Activated CD8-positive, alpha-beta T cell treated with anti-CD3 and anti-CD28 coated beads, Interleukin-2, amount 10 ng/mL, durations not matched to agents 7 days and 5 days (primary cell): ENCODE measurements at regions not wholly inside any gene's neighbourhood (a gene's known extent, or its start where the extent isn't known, plus 50 kb on each side); places are given as distances from the start of the nearest gene placed in this dataset.

Experiments used
- ATAC-seq: fragments of 150-1000 bp; cut with Tn5 transposase; one replicate; pipeline ENCODE4 v1.10.0; 2021; ENCODE audit warnings: moderate library complexity
- CTCF ChIA-PET: fragments of 350-600 bp; sonication (Branson Sonifier 250); formaldehyde crosslinking; loops from one replicate; lab custom pipeline; 2021; ENCODE audit warnings: antibody characterized with exemption; lab: Charles Lee
- POLR2A ChIA-PET: fragments of 350-600 bp; sonication (Branson Sonifier 250); formaldehyde crosslinking; loops from one replicate; lab custom pipeline; 2021; ENCODE audit warnings: antibody characterized with exemption; lab: Charles Lee
- DNase-seq: peaks from one replicate; pipeline ENCODE4 v3.0.0-alpha.2; 2020
- H3K27ac Mint-ChIP-seq: one replicate; pipeline ENCODE4 v1.8.0; 2021; ENCODE audit warnings: mild to moderate bottlenecking, mixed read lengths
- H3K27me3 Mint-ChIP-seq: one replicate; pipeline ENCODE4 v1.8.0; 2021; ENCODE audit warnings: low read depth, mixed read lengths
- H3K36me3 Mint-ChIP-seq: one replicate; pipeline ENCODE4 v1.8.0; 2021; ENCODE audit warnings: low read depth, mixed read lengths
- H3K4me1 Mint-ChIP-seq: one replicate; pipeline ENCODE4 v1.8.0; 2021; ENCODE audit warnings: low read depth, mixed read lengths
- H3K4me3 Mint-ChIP-seq: one replicate; pipeline ENCODE4 v1.8.0; 2021; ENCODE audit warnings: mild to moderate bottlenecking, mixed read lengths
- H3K9me3 Mint-ChIP-seq: one replicate; pipeline ENCODE4 v1.8.0; 2022; ENCODE audit warnings: mixed read lengths; ENCODE audit not compliant: insufficient read depth

GRCh38 chr2:176514276-176514675, 245.0 kb downstream of the MTX2 start:
- no peak for ATAC-seq
- POLR2A ChIA-PET = no interaction called here
- H3K4me1 Mint-ChIP-seq = peaks cover 16% of the 10 kb centered on the region

GRCh38 chr2:176514805-176515500, 245.7 kb downstream of the MTX2 start:
- ChIA-PET POLR2A (no interaction called here), CTCF (interaction anchor here (0.6 kb wide), 1 partner anchor 669 kb away, joined by 3 read pairs; no protein-coding TSS in a partner anchor)
- no peak for DNase-seq
- H3K27me3 Mint-ChIP-seq = peaks cover 2% of the 10 kb centered on the region
- no peaks in the 10 kb centered on the region for H3K9me3 Mint-ChIP-seq
- H3K4me1 Mint-ChIP-seq = peaks cover 16% of the 10 kb centered on the region
- no peak overlapping the region for H3K27ac Mint-ChIP-seq
- H3K36me3 Mint-ChIP-seq = no peaks in the 10 kb centered on the region
- no peak overlapping the region for H3K4me3 Mint-ChIP-seq
- ATAC-seq = no peak

More at GRCh38 chr2:176514276-176514675, 245.0 kb downstream of the MTX2 start:
- H3K9me3 Mint-ChIP-seq = no peaks in the 10 kb centered on the region
- H3K27ac Mint-ChIP-seq = no peak overlapping the region
- CTCF ChIA-PET = no interaction called here
- peaks cover 2% of the 10 kb centered on the region for H3K27me3 Mint-ChIP-seq
- H3K36me3 Mint-ChIP-seq = no peaks in the 10 kb centered on the region
- DNase-seq = no peak
- H3K4me3 Mint-ChIP-seq = no peak overlapping the region

DNA sequence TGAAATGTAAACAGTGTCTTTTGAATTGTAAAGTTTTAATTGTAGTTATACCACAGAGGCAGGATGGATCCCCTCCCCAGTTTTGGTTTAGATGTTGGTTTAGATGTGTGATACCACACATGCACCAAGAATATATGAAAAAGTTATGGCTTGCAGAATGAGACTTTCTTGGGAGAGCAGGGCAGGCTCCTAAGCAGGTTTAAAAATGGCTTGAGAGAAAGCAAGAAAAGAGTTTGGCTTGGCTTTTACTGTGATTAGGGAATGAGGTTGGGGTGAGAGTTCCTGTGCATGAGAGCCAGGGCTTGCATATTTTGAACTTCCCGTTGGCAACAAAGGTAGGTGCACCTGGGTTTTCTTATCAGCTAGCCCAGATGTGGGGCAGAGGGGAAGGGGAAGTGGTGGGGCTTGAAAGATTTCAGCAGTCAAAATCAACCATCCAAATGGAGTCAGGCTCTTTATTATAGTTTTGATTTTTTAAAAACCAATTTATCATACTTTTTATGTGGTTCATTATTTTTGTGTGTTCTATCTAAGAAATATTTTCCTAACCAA, 246.9 kb downstream of the MTX2 start:
- Mint-ChIP-seq H3K9me3 (no peaks in the 10 kb centered on the region), H3K36me3 (no peaks in the 10 kb centered on the region), H3K27ac (no peak overlapping the region), H3K4me3 (no peak overlapping the region), H3K4me1 (peaks cover 16% of the 10 kb centered on the region), H3K27me3 (peaks cover 3% of the 10 kb centered on the region)
- POLR2A ChIA-PET = no interaction called here
- DNase-seq (no peak), ATAC-seq (no peak)
- CTCF ChIA-PET = no interaction called here

DNA sequence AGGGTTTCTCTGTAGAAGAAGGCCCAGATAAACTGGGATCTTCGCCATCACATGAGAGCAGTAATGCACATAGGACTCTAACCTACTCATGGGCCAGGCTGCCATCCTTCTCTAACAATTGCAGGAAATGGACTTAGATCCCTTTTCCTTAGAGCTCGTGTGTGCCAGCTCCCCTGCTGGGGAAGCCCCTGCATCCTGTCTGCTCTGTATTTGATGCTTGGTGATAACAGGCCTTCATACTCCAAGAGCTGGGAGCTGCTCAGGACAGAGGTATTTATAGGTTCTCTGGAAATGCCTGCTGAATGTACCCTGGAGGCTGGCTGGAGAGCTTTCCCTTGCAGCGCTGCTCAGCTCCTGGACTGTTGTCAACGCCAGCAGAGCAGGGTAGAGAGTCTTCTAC, 249.6 kb downstream of the MTX2 start:
- POLR2A ChIA-PET = no interaction called here
- Mint-ChIP-seq H3K4me1 (peaks cover 16% of the 10 kb centered on the region), H3K36me3 (no peaks in the 10 kb centered on the region), H3K27me3 (peaks cover 7% of the 10 kb centered on the region), H3K27ac (no peak overlapping the region), H3K4me3 (no peak overlapping the region), H3K9me3 (no peaks in the 10 kb centered on the region)
- CTCF ChIA-PET = no interaction called here
- no peak for DNase-seq
- ATAC-seq = no peak

DNA sequence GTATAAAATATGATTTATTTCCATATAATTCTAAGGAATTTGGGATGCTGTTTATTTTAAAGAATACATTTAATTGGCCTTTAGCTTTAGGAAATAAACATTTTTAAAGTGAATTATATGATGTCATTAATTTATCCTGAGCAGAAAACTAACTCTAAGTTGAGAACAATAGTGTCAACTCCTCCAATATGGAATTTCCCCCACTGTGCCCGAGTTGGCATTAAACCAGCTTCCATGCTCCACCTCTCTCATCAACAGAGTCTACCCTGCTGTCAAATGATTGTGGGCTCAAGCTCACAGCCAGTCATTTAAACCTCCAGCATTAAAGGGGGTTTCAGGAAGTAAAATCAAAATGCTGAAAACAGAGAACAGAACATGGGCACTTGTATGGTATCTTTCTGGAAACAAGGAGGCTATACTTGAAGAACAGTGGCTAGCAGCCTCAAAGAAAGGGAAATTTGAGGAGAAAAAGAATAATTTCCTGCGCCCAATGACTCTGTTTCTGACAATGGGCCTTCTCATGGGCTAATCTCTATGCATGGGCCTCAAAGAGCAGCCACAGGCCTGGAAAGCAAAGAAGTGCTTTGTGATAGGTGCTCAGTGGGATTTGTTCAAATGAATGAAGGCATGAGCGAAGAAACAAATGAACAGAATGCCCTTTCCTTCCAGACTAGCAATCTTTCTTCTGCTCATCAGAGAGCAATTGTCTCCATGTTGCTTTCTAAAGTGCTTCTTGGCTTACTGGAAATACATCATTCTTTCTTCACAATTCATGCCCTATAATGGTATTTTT, 252.8 kb downstream of the MTX2 start:
- no peak overlapping the region for H3K27ac Mint-ChIP-seq
- ATAC-seq (no peak), DNase-seq (no peak)
- no peaks in the 10 kb centered on the region for H3K9me3 Mint-ChIP-seq
- ChIA-PET POLR2A (no interaction called here), CTCF (no interaction called here)
- H3K4me1 Mint-ChIP-seq = no peaks in the 10 kb centered on the region
- peaks cover 10% of the 10 kb centered on the region for H3K27me3 Mint-ChIP-seq
- no peak overlapping the region for H3K4me3 Mint-ChIP-seq
- H3K36me3 Mint-ChIP-seq = no peaks in the 10 kb centered on the region

DNA sequence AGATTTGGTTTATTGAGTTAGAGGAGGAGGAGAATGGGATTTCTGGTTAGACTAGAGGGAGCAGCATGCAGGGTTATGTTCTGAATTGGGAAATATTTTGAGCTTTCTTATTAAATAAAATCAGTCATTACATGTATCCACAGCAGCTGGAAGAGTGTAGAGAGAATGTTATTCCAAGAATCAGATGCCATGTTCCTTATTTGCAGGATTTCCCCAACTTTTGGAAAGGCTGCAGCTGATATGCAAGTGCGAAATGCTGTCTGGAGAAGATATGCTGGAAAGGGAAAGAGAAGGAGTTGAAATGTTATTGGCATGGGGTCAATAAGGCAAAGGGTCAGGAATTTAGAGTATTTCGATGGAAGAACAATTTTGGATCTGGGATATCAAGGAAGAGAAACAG, 255.8 kb downstream of the MTX2 start:
- Mint-ChIP-seq H3K27ac (no peak overlapping the region), H3K9me3 (no peaks in the 10 kb centered on the region), H3K4me3 (no peak overlapping the region), H3K36me3 (no peaks in the 10 kb centered on the region), H3K27me3 (peaks cover 20% of the 10 kb centered on the region), H3K4me1 (no peaks in the 10 kb centered on the region)
- DNase-seq = no peak
- ATAC-seq = no peak
- POLR2A ChIA-PET = no interaction called here
- CTCF ChIA-PET = interaction anchor here (1.2 kb wide), 2 partner anchors 29 kb away, joined by 4 read pairs; no protein-coding TSS in a partner anchor

- DNase-seq (no peak), ATAC-seq (no peak)
- ChIA-PET CTCF (no interaction called here), POLR2A (no interaction called here)
- Mint-ChIP-seq H3K4me1 (no peaks in the 10 kb centered on the region), H3K4me3 (no peak overlapping the region), H3K9me3 (no peaks in the 10 kb centered on the region), H3K27me3 (peaks cover 18% of the 10 kb centered on the region), H3K27ac (no peak overlapping the region), H3K36me3 (no peaks in the 10 kb centered on the region)
Measured at GRCh38 chr2:176526995-176527901, 258.0 kb downstream of the MTX2 start.

DNA sequence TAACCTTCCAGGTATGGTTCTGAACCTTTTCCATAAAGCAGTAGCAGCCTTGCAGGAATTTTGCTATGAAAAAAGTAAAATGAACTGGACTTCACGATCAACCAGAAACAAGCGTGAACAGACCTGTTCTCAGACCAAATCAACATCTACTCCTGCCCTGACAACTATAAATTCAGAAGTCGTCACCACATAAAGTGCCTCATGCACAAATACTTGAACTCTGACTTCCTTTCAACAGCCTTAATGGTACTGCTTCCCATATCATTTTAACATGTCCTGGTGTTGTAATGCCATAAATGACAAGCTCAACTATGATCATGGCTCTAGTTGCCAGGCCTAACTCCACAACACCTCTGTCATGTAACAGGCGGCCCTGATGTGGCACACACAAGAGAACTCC, 262.4 kb downstream of the MTX2 start:
- H3K4me3 Mint-ChIP-seq = no peak overlapping the region
- no peaks in the 10 kb centered on the region for H3K36me3 Mint-ChIP-seq
- H3K27me3 Mint-ChIP-seq = peaks cover 20% of the 10 kb centered on the region
- ATAC-seq (no peak), DNase-seq (no peak)
- no peak overlapping the region for H3K27ac Mint-ChIP-seq
- H3K4me1 Mint-ChIP-seq = no peaks in the 10 kb centered on the region
- ChIA-PET POLR2A (no interaction called here), CTCF (no interaction called here)
- no peaks in the 10 kb centered on the region for H3K9me3 Mint-ChIP-seq

DNA sequence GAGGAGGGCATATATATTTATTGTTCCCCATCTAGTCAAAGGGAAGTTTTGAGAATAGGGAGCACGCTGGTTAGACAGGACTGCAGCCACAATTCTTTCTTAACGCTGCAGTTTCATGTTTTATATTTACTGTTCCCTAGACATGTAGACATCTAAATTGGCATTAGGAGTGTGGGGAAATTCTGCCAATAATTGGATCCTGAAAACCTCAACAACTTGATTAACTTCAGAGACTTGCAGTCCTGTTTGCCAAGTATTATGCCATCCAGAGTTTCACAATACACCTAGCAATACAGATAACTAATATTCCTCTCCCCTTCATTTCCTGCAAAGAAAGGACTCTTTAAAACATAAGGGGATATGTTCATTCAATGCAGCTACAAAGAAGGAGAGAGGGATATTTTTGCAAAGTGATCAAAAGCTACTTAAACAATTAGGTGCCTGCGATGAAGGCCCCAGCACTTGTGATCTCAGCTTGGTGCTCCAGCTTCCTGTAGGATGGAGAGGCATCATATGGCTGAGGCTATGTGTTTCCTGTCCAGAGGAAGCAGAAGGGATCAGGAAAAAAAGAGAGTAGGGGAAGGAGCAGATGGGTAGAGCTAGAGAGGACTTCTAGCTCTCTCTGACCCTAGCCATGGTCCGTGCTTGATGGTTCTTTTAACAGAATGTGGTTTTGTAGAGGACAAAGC, 264.4 kb downstream of the MTX2 start:
- Mint-ChIP-seq H3K36me3 (no peaks in the 10 kb centered on the region), H3K4me1 (no peaks in the 10 kb centered on the region), H3K4me3 (no peak overlapping the region), H3K9me3 (no peaks in the 10 kb centered on the region), H3K27ac (no peak overlapping the region), H3K27me3 (peaks cover 14% of the 10 kb centered on the region)
- DNase-seq (no peak), ATAC-seq (no peak)
- POLR2A ChIA-PET = no interaction called here
- CTCF ChIA-PET = interaction anchor here (0.6 to 1.3 kb wide), 3 partner anchors 20 to 1417 kb away, joined by 3 to 4 read pairs (median 4); no protein-coding TSS in a partner anchor

- Mint-ChIP-seq H3K27me3 (peaks cover 8% of the 10 kb centered on the region), H3K4me3 (no peak overlapping the region), H3K9me3 (no peaks in the 10 kb centered on the region), H3K36me3 (no peaks in the 10 kb centered on the region), H3K4me1 (no peaks in the 10 kb centered on the region), H3K27ac (no peak overlapping the region)
- DNase-seq (no peak), ATAC-seq (no peak)
- ChIA-PET POLR2A (no interaction called here), CTCF (interaction anchor here (1.3 kb wide), 1 partner anchor 19 kb away, joined by 4 read pairs; no protein-coding TSS in a partner anchor)
Measured at GRCh38 chr2:176534798-176535466, 265.7 kb downstream of the MTX2 start.
